GM19238 (cell line): ENCODE measurements at regions not wholly inside any gene's neighbourhood (a gene's known extent, or its start where the extent isn't known, plus 50 kb on each side); places are given as distances from the start of the nearest gene placed in this dataset.

Experiments
- DNase-seq: peaks from one replicate; pipeline ENCODE4 v3.0.0; 2011; ENCODE audit warnings: low spot score; ENCODE audit not compliant: insufficient read length

- DNase-seq = no peak
Observed at GRCh38 chr14:29454026-29454693, 473.5 kb downstream of the PRKD1 start.

DNA sequence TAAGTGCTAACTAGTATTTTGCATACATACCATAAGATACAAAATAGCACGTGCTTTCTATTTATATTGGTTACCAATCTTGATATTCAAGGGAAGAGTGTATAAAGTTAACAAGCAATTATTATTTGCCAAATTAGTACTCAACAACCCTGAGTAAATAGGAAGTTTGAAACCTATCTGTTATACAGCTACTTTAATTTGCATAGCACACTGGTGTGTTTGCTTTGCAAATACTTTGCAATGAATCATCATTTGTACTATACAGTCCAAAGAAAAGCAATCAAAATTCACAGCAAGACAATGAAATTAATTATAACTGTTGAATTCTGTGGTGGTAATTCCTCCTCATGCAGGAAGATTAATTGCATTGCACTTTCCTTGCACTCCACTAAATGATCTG is 469.1 kb downstream of the PRKD1 start:
- DNase-seq = no peak

DNA sequence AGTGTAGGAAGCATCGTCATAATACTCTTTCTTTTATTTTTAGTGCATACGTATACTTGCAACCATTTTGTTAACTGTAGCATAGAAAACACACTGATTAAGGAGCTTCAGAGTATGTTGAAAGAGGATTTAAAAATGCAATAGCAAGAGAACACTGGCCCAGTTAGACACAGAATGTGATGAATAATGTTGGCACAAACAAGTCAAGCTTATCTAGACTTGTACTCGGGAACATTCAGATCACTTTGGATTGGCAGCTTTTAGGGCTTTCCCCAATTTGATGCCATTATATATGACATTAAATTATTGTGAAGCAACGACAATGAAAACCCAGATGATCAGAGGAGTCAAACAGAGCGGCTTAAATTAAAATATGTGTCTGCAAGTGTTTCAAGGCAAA is 468.1 kb downstream of the PRKD1 start:
- DNase-seq = no peak

- no peak for DNase-seq
Observed at GRCh38 chr14:29459969-29460560, 467.6 kb downstream of the PRKD1 start.

GRCh38 chr14:29461101-29461500 is 466.5 kb downstream of the PRKD1 start:
- DNase-seq = no peak

DNA sequence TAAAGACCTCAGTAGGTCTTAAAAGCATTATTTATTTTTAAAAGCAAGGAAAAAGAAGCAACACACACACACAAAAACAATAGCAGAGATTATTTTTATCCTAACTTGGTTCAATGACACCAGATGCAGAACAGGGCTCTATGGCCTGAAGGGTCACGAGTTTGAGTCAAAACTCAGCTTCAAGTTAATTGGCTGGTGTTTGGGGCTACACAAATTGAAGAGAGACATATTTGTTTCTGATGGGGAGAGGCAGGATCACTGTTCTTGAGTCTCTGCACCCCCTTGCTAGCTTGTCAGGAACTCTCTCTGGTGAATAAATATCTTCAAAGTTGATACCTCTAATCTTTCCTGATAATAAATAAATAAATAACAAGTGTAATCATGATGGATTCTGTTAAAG is 466.1 kb downstream of the PRKD1 start:
- no peak for DNase-seq

- DNase-seq = no peak
Observed at GRCh38 chr14:29462321-29462720, 465.3 kb downstream of the PRKD1 start.

GRCh38 chr14:29462772-29463171 is 464.9 kb downstream of the PRKD1 start:
- no peak for DNase-seq

DNA sequence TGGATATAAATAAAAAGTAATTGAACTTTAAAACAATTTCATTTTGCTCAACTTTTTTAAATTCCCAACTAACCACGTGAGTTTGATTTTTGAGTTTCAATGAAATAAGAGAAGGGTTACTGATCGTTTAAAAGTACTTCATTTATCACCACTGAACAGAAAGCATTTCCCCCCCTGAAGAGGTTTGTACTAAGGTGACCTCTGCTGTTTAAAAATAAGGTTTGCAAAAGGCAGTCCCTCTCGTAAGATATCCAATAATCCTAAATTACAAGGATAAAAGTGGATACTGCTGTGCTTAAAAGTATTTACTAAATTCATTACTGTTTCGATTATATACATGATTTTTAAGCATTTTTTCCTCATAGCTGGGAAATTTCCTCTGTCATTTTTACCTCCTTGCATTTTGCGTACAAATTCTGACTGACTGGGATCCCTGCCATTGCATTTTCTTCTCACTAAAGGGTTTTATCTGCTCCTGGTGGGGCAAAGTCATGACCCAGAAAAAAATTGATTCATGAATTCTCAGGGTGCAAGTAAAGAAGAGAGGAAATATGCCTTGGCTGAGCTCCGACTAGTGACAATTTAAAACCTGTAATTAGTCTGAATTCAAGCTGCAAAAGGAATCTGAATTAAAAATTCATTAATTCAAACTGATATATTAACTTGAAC is 463.8 kb downstream of the PRKD1 start:
- no peak for DNase-seq

DNA sequence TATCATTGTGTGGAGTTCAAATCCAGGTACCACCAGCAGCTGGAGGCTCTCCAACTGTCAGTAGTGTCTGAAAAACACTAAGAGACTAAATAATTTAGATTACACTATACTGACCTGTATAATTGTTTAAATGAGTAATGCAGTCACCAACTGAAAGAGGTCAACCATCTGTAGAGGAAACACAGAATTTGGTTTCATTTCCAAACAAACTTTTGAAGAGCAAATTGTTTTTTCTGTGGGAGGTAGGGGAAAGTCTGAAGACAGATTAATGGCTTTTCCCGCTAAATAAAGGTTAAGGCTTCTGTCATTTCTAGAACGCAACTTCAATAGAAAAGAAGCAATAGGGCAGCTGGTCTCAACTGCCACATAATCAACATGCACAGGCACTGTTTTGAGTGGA is 462.6 kb downstream of the PRKD1 start:
- no peak for DNase-seq

DNA sequence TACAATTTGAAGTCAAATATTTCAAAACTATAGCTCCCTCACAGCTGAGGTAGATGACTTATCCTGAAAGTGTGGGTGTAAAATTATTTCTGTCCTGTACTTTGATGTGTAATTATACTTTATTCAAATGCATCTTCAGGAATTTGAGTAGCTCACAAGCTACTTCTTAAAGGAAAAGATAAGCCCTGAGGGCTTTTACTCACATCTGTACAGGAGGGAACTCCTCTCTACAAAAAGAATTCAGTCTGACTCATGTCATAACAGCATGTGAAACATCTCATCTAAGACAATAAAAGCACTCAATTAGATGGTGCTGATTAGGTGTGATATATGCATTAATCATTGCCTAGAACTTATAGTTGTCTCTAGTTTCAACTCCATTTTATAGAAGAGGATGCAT is 452.0 kb downstream of the PRKD1 start:
- DNase-seq = no peak

GRCh38 chr14:29486132-29486531 is 441.5 kb downstream of the PRKD1 start:
- DNase-seq = no peak

GRCh38 chr14:29489911-29490425 is 437.7 kb downstream of the PRKD1 start:
- DNase-seq = no peak

GRCh38 chr14:29493849-29494248 is 433.8 kb downstream of the PRKD1 start:
- DNase-seq = no peak

DNA sequence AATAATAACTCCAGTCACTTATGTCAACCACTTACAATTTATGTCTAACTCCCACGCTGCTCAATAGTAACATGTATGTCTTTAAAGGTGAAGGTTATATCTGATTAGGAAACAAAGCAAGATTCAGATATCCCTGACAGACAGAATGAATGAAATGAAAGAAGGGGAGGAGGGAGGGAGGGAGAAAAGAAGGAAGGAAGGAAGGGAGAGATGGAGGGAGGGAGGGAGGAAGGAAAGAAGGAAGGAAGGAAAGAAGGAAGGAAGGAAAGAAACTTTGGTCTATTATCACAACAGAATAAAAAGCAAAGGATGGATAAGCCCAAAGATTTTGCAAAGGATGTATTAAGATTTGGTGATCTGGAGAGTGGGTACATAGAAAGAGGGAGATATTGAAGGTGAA is 433.3 kb downstream of the PRKD1 start:
- no peak for DNase-seq

DNA sequence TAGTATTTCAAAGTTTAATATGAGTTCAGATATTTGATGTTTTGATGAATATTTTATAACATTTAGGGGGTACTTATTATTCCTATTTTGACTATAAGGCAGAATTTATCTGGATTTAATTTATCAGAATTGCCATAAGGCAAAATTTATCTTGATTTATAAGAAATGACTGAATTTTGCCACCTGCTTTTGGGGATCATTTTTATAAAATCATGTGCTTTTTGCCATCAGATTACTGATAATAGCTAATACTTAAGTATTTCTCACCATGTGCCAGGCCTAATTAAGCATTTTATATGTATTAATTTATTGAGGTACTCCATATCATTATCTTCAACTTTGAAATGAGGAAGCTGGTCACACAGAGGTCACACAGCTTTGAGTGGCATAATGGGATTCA is 423.7 kb downstream of the PRKD1 start:
- no peak for DNase-seq

GRCh38 chr14:29518335-29518734 is 409.3 kb downstream of the PRKD1 start:
- DNase-seq = no peak

DNA sequence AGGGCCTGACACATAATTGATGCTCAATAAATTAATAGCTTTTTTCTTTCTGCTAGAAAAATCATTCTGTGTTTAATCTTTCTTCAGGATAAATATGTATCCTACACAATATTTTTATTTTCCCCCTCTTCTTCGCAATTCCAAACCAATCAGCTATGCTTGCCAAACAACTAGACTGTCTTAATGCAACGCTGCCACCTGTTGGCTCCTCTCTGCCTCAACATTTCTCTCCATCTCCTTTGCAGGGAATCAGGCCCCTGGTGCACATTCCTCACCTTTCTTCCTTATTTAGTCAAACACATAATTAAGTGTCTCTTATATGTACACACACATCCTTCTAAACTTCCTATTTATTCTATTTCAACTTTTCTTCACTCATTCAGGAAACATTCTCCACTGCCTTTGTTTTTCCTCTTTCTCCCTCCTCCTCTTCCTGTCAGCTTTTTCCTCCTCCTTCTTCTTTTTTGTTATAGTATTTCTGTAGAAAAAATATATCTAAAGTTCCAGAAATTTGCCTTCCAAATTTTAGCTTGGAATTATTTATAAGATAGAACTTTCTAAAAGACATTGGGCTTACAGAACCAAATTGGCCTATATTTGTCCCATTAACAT is 406.0 kb downstream of the PRKD1 start:
- no peak for DNase-seq
